ENCODE measurements at regions not wholly inside any gene's neighbourhood (a gene's known extent, or its start where the extent isn't known, plus 50 kb on each side); places are given as distances from the start of the nearest gene placed in this dataset.
"Not testable (repeated sequence)": the region's sequence is repeated elsewhere in the genome, so short reads cannot be mapped to it uniquely, and the experiment has no call there.

- Mint-ChIP-seq H3K27me3 (ENCODE audit: low read depth) (no peaks in the 10 kb centered on the region), H3K36me3 (ENCODE audit: low read depth) (no peaks in the 10 kb centered on the region), H3K4me3 (no peak overlapping the region), H3K27ac (no peak overlapping the region), H3K9me3 (peaks cover 35% of the 10 kb centered on the region), H3K4me1 (no peaks in the 10 kb centered on the region)
- TF ChIP-seq CTCF (IDR thresholded peaks at IDR 0.05; ENCODE audit: unreplicated experiment in 3 of 3): no peak
These were observed 218.6 kb upstream of the DMRTA1 start for GRCh38 chr9:22227986-22228385.

- no peaks in the 10 kb centered on the region for H3K36me3 Mint-ChIP-seq (ENCODE audit: low read depth)
- H3K27ac Mint-ChIP-seq: no peak overlapping the region
- H3K27me3 Mint-ChIP-seq (ENCODE audit: low read depth): no peaks in the 10 kb centered on the region
- H3K4me3 Mint-ChIP-seq: no peak overlapping the region
- TF ChIP-seq CTCF (IDR thresholded peaks at IDR 0.05; ENCODE audit: unreplicated experiment in 3 of 3): peak in 1 of 3 experiments; percentile 10
- H3K9me3 Mint-ChIP-seq: peaks cover 32% of the 10 kb centered on the region
- H3K4me1 Mint-ChIP-seq: no peaks in the 10 kb centered on the region
These were observed 218.1 kb upstream of the DMRTA1 start for GRCh38 chr9:22228542-22228941.

GRCh38 chr9:22229069-22229468, 217.6 kb upstream of the DMRTA1 start:
- peaks cover 28% of the 10 kb centered on the region for H3K9me3 Mint-ChIP-seq
- H3K4me3 Mint-ChIP-seq: no peak overlapping the region
- H3K36me3 Mint-ChIP-seq (ENCODE audit: low read depth): no peaks in the 10 kb centered on the region
- no peaks in the 10 kb centered on the region for H3K27me3 Mint-ChIP-seq (ENCODE audit: low read depth)
- H3K27ac Mint-ChIP-seq: no peak overlapping the region
- no peaks in the 10 kb centered on the region for H3K4me1 Mint-ChIP-seq
- TF ChIP-seq CTCF (IDR thresholded peaks at IDR 0.05; ENCODE audit: unreplicated experiment in 3 of 3): no peak

GRCh38 chr9:22231309-22231708, 215.3 kb upstream of the DMRTA1 start:
- not testable (repeated sequence) for H3K27ac Mint-ChIP-seq; H3K4me3 Mint-ChIP-seq; H3K36me3 Mint-ChIP-seq (ENCODE audit: low read depth); H3K27me3 Mint-ChIP-seq (ENCODE audit: low read depth); H3K4me1 Mint-ChIP-seq
- H3K9me3 Mint-ChIP-seq: peaks cover 22% of the 10 kb centered on the region

GRCh38 chr9:22232971-22233370, 213.7 kb upstream of the DMRTA1 start:
- Mint-ChIP-seq H3K4me1 (no peaks in the 10 kb centered on the region), H3K9me3 (peaks cover 22% of the 10 kb centered on the region), H3K36me3 (ENCODE audit: low read depth) (no peaks in the 10 kb centered on the region), H3K27ac (no peak overlapping the region), H3K27me3 (ENCODE audit: low read depth) (peaks cover under 1% of the 10 kb centered on the region), H3K4me3 (no peak overlapping the region)
- TF ChIP-seq CTCF (IDR thresholded peaks at IDR 0.05; ENCODE audit: unreplicated experiment in 3 of 3): no peak

GRCh38 chr9:22237497-22238363, 208.9 kb upstream of the DMRTA1 start:
- Mint-ChIP-seq H3K36me3 (ENCODE audit: low read depth) (no peaks in the 10 kb centered on the region), H3K27ac (no peak overlapping the region), H3K9me3 (peaks cover under 1% of the 10 kb centered on the region), H3K4me1 (no peaks in the 10 kb centered on the region), H3K4me3 (no peak overlapping the region), H3K27me3 (ENCODE audit: low read depth) (peaks cover 6% of the 10 kb centered on the region)
- TF ChIP-seq CTCF (IDR thresholded peaks at IDR 0.05; ENCODE audit: unreplicated experiment in 3 of 3): no peak

Data from nephron (organoid).